ENCODE measurements at regions not wholly inside any gene's neighbourhood (a gene's known extent, or its start where the extent isn't known, plus 50 kb on each side); places are given as distances from the start of the nearest gene placed in this dataset.

- no peak for TF ChIP-seq CTCF (conservative IDR thresholded peaks at IDR 0.05; ENCODE audit: low read depth, low read length)
- TF ChIP-seq EZH2 (IDR thresholded peaks at IDR 0.05; ENCODE audit: low read length, unreplicated experiment), result no peak
- no peak for TF ChIP-seq EZH2phosphoT487 (IDR thresholded peaks at IDR 0.05; ENCODE audit: borderline replicate concordance, low read length)
Measured at GRCh38 chr16:5466551-5466950, 369.0 kb upstream of the EEF2KMT start.
